CD4-positive, alpha-beta T cell (primary cell): ENCODE measurements at regions not wholly inside any gene's neighbourhood (a gene's known extent, or its start where the extent isn't known, plus 50 kb on each side); places are given as distances from the start of the nearest gene placed in this dataset.
"Not testable (repeated sequence)": the region's sequence is repeated elsewhere in the genome, so short reads cannot be mapped to it uniquely, and the experiment has no call there.

Experiments
- ATAC-seq: fragments of 200-7000 bp; cut with Tn5 transposase; one replicate; pipeline ENCODE4 v1.10.0; 2022; ENCODE audit warnings: mild to moderate bottlenecking; ENCODE audit not compliant: poor library complexity
- CTCF ChIA-PET: fragments of 350-600 bp; sonication (Branson Sonifier 250); formaldehyde crosslinking; loops from one replicate; lab custom pipeline; 2021; ENCODE audit warnings: antibody characterized with exemption, inconsistent platforms; lab: Charles Lee
- POLR2A ChIA-PET: fragments of 350-600 bp; sonication (Branson Sonifier 250); formaldehyde crosslinking; loops from one replicate; lab custom pipeline; 2021; ENCODE audit warnings: antibody characterized with exemption, inconsistent platforms; lab: Charles Lee
- DNase-seq, 14 experiments: peaks; one replicate each; pipeline ENCODE4 v3.0.0-alpha.2; 2013 to 2020; ENCODE audit warnings: mixed read lengths in 2 of 14
- H3K27ac ChIP-seq, 2 donors: one replicate each; pipeline versions ENCODE4 v1.5.1 to v1.7.0; 2013; ENCODE audit warnings: low read length in 2 of 2, low read depth in 1 of 2, mild to moderate bottlenecking in 1 of 2
- H3K27me3 ChIP-seq, 2 experiments: 1 replicate in 1 of 2; 2 replicates in 1 of 2; pipeline versions ENCODE4 v1.6.1 to v1.7.0; 2013; ENCODE audit warnings: low read length in 2 of 2, control low read depth in 1 of 2, mild to moderate bottlenecking in 1 of 2, moderate library complexity in 1 of 2; ENCODE audit not compliant: insufficient read depth in 2 of 2, control insufficient read depth in 1 of 2
- H3K36me3 ChIP-seq: one replicate; pipeline ENCODE4 v1.6.1; 2013; ENCODE audit warnings: low read length, control low read depth; ENCODE audit not compliant: insufficient read depth
- H3K4me1 ChIP-seq: one replicate; pipeline ENCODE4 v1.6.1; 2013; ENCODE audit warnings: low read length, control low read depth; ENCODE audit not compliant: insufficient read depth
- H3K4me3 ChIP-seq: one replicate; pipeline ENCODE4 v1.5.1; 2013; ENCODE audit warnings: mild to moderate bottlenecking, low read length, moderate library complexity
- H3K9me3 ChIP-seq, 2 experiments: 1 replicate in 1 of 2; 2 replicates in 1 of 2; pipeline versions ENCODE4 v1.6.1 to v1.7.0; 2013; ENCODE audit warnings: low read length in 2 of 2, mild to moderate bottlenecking in 2 of 2, control low read depth in 1 of 2, moderate library complexity in 1 of 2; ENCODE audit not compliant: control insufficient read depth in 1 of 2, insufficient read depth in 1 of 2
- H3K27ac Mint-ChIP-seq: one replicate; pipeline ENCODE4 v1.8.0; 2020; ENCODE audit warnings: mixed read lengths
- H3K27me3 Mint-ChIP-seq: one replicate; pipeline ENCODE4 v1.8.0; 2021; ENCODE audit warnings: mixed read lengths
- H3K36me3 Mint-ChIP-seq: one replicate; pipeline ENCODE4 v1.8.0; 2021; ENCODE audit warnings: low read depth, mixed read lengths
- H3K4me1 Mint-ChIP-seq: one replicate; pipeline ENCODE4 v1.8.0; 2021; ENCODE audit warnings: low read depth, mixed read lengths
- H3K4me3 Mint-ChIP-seq: one replicate; pipeline ENCODE4 v1.8.0; 2020; ENCODE audit warnings: mild to moderate bottlenecking, mixed read lengths
- H3K9me3 Mint-ChIP-seq: one replicate; pipeline ENCODE4 v1.8.0; 2020; ENCODE audit warnings: mixed read lengths
- intact Hi-C, 2 experiments: fragments of 100-400 bp; cut with DNase I in 1 of 2; cut with micrococcal nuclease in 1 of 2; formaldehyde crosslinking; loops; one replicate each; pipeline versions ENCODE4 v1.15.1 to v1.9.0; 2023 to 2025; cut with DNase I, micrococcal nuclease
- TF ChIP-seq, protein P1 (sequence below): fragments of 200-600 bp; IDR thresholded peaks from one replicate; pipeline ENCODE4 v1.8.0; 2022; ENCODE audit warnings: antibody characterized with exemption, mild to moderate bottlenecking

DNA sequence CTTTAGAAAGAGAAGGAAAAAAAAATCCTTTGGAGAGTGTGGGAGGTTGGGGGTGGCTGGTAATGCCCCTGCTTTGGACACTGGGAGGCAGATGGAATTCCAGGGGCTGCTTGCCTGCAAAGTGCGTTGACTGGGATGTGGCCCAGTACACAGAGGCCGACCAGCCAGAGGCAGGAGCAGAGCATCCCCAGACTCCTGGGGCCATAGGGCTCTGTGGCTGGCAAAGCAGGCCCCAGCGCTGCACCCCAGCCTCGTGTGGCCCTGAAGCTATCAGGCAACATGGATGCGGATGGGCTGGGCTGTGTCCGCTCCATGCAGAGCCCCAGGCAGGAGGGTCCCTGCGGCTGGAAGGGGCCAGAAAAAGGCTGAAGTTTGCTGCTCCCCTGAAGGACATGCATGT, 361.6 kb upstream of the FZD8 start:
- TF ChIP-seq, protein P1, sequence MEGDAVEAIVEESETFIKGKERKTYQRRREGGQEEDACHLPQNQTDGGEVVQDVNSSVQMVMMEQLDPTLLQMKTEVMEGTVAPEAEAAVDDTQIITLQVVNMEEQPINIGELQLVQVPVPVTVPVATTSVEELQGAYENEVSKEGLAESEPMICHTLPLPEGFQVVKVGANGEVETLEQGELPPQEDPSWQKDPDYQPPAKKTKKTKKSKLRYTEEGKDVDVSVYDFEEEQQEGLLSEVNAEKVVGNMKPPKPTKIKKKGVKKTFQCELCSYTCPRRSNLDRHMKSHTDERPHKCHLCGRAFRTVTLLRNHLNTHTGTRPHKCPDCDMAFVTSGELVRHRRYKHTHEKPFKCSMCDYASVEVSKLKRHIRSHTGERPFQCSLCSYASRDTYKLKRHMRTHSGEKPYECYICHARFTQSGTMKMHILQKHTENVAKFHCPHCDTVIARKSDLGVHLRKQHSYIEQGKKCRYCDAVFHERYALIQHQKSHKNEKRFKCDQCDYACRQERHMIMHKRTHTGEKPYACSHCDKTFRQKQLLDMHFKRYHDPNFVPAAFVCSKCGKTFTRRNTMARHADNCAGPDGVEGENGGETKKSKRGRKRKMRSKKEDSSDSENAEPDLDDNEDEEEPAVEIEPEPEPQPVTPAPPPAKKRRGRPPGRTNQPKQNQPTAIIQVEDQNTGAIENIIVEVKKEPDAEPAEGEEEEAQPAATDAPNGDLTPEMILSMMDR: no peak
- ATAC-seq (no peak), DNase-seq (no peak)
- Mint-ChIP-seq H3K27me3 (no peaks in the 10 kb centered on the region), H3K27ac (no peak overlapping the region), H3K4me1 (no peaks in the 10 kb centered on the region), H3K9me3 (peaks cover 6% of the 10 kb centered on the region), H3K4me3 (no peak overlapping the region), H3K36me3 (no peaks in the 10 kb centered on the region)
- no peaks in the 10 kb centered on the region for H3K27me3 ChIP-seq
- H3K9me3 ChIP-seq: peaks cover 0 to 17% of the 10 kb centered on the region in 2 experiments
- ChIA-PET CTCF (no interaction called here), POLR2A (no interaction called here)
- no peak overlapping the region for H3K27ac ChIP-seq
- no peak overlapping the region for H3K4me3 ChIP-seq
- intact Hi-C loops: no loop called here
- H3K4me1 ChIP-seq: no peaks in the 10 kb centered on the region
- H3K36me3 ChIP-seq: no peaks in the 10 kb centered on the region

DNA sequence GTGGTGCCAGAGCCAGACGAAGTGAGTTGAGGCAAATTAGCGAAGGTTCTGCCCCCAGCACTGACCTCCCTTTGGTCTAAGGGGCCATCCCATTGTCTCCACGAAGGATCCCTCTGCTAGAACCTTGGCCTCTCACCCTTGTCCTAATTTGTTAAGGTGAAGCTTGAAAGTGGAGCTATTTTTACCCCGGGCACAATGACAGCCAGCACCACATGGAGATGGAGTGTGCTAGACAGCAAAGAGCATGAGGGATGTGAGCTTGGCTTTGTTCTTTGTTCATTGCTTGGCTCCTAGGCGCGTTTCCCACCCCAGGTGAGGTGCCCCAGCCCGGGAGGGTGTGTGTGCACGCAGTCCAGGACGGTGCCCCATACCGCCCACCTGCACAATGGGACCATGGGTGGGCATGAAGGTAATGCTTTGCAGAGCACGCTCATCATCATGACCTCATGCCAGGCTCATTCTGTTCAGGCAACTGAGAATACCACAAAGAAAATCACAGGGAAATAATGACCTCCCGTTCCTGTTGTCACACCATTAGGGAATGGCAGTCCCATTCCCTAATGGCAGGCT, 361.0 kb upstream of the FZD8 start:
- Mint-ChIP-seq H3K27ac (no peak overlapping the region), H3K4me1 (no peaks in the 10 kb centered on the region), H3K4me3 (no peak overlapping the region), H3K36me3 (no peaks in the 10 kb centered on the region), H3K27me3 (no peaks in the 10 kb centered on the region), H3K9me3 (peaks cover 6% of the 10 kb centered on the region)
- Histone ChIP-seq H3K36me3 (no peaks in the 10 kb centered on the region), H3K9me3 (peaks cover 0 to 17% of the 10 kb centered on the region in 2 experiments), H3K27ac (no peak overlapping the region), H3K4me3 (no peak overlapping the region), H3K27me3 (no peaks in the 10 kb centered on the region), H3K4me1 (no peaks in the 10 kb centered on the region)
- TF ChIP-seq, protein P1: no peak
- ATAC-seq: no peak
- CTCF ChIA-PET: no interaction called here
- intact Hi-C loops: no loop called here
- no peak for DNase-seq
- POLR2A ChIA-PET: no interaction called here

DNA sequence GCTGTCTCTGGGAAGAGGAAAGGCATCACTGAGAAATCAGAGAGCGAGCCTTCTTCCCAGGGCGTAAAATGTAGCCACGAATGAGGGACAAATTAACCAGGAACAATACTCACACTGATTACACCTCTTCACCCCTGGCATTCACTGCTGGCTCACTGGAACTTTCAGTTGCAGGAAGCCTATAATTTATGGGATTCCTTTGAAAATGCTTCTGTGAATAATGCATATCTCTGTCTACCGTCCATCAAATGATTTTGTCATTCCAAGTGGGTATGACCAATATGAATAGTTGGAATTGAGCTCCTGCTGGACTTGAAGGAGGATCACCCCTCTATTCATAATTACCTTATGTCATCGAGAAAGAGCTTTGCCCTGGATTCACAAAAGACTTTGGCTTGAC, 360.3 kb upstream of the FZD8 start:
- no peak for DNase-seq
- Mint-ChIP-seq H3K4me1 (no peaks in the 10 kb centered on the region), H3K27me3 (no peaks in the 10 kb centered on the region), H3K4me3 (no peak overlapping the region), H3K9me3 (peaks cover 4% of the 10 kb centered on the region), H3K36me3 (no peaks in the 10 kb centered on the region), H3K27ac (no peak overlapping the region)
- ChIA-PET CTCF (no interaction called here), POLR2A (no interaction called here)
- intact Hi-C loops: no loop called here
- no peaks in the 10 kb centered on the region for H3K27me3 ChIP-seq
- no peak overlapping the region for H3K27ac ChIP-seq
- H3K4me1 ChIP-seq: no peaks in the 10 kb centered on the region
- ATAC-seq: no peak
- peaks cover 0 to 14% of the 10 kb centered on the region in 2 experiments for H3K9me3 ChIP-seq
- H3K36me3 ChIP-seq: no peaks in the 10 kb centered on the region
- no peak overlapping the region for H3K4me3 ChIP-seq
- TF ChIP-seq, protein P1: no peak

DNA sequence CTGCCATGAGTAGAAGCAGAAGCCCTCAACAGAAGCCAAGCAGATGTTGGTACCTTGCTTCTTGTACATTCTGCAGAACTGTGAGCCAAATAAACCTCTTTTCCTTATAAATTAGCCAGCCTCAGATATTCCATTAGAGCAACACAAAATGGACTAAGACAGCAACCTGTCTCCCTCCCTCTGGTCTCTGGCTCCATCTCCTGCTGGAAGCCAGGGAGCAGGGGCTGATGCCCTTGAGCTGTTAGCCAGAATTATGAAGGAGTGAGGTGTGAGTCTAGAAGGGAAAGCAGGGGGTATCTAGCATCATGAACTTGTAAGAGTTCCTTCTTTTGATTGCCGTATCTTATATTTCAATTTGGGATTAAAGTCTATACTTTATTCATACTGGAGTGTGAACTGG, 358.7 kb upstream of the FZD8 start:
- intact Hi-C loops, POLR2A ChIA-PET, H3K36me3 Mint-ChIP-seq, H3K4me3 Mint-ChIP-seq, DNase-seq, ATAC-seq, H3K4me1 ChIP-seq, H3K27ac ChIP-seq, H3K36me3 ChIP-seq, H3K27me3 ChIP-seq, H3K9me3 Mint-ChIP-seq, CTCF ChIA-PET, H3K27ac Mint-ChIP-seq, H3K4me3 ChIP-seq, H3K27me3 Mint-ChIP-seq, H3K4me1 Mint-ChIP-seq: not testable (repeated sequence)
- H3K9me3 ChIP-seq: peaks cover 0 to 18% of the 10 kb centered on the region in 2 experiments
